ENCODE measurements at regions not wholly inside any gene's neighbourhood (a gene's known extent, or its start where the extent isn't known, plus 50 kb on each side); places are given as distances from the start of the nearest gene placed in this dataset.

GRCh38 chr9:102506406-102506805, 488.7 kb upstream of the CYLC2 start:
- TF ChIP-seq, protein P1, sequence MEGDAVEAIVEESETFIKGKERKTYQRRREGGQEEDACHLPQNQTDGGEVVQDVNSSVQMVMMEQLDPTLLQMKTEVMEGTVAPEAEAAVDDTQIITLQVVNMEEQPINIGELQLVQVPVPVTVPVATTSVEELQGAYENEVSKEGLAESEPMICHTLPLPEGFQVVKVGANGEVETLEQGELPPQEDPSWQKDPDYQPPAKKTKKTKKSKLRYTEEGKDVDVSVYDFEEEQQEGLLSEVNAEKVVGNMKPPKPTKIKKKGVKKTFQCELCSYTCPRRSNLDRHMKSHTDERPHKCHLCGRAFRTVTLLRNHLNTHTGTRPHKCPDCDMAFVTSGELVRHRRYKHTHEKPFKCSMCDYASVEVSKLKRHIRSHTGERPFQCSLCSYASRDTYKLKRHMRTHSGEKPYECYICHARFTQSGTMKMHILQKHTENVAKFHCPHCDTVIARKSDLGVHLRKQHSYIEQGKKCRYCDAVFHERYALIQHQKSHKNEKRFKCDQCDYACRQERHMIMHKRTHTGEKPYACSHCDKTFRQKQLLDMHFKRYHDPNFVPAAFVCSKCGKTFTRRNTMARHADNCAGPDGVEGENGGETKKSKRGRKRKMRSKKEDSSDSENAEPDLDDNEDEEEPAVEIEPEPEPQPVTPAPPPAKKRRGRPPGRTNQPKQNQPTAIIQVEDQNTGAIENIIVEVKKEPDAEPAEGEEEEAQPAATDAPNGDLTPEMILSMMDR (IDR thresholded peaks at IDR 0.05) = no peak
- no peak for TF ChIP-seq POLR2A (IDR thresholded peaks at IDR 0.05)

Measured in prostate gland (tissue), 2 donors.